ENCODE measurements at regions not wholly inside any gene's neighbourhood (a gene's known extent, or its start where the extent isn't known, plus 50 kb on each side); places are given as distances from the start of the nearest gene placed in this dataset.

DNA sequence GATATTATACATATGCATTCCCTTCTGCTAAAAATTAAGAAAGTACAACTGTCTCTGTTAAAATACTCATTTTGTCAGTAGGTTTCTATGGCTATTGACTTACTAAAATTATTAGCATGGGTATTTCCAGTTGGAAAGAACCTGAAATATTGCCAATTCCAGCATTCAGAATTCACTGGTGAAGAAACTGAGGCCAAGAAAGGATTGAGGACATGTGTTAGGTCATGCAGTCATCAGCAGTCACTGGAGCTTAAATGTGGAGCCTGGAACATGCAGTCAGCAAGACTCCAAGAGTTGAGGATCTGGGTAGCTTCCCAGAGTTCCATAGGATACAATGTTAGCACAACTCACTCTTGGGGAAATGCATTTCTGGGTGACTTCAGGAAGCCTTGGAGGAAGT, 1335.6 kb downstream of the AACS start:
- TF ChIP-seq, protein P1, sequence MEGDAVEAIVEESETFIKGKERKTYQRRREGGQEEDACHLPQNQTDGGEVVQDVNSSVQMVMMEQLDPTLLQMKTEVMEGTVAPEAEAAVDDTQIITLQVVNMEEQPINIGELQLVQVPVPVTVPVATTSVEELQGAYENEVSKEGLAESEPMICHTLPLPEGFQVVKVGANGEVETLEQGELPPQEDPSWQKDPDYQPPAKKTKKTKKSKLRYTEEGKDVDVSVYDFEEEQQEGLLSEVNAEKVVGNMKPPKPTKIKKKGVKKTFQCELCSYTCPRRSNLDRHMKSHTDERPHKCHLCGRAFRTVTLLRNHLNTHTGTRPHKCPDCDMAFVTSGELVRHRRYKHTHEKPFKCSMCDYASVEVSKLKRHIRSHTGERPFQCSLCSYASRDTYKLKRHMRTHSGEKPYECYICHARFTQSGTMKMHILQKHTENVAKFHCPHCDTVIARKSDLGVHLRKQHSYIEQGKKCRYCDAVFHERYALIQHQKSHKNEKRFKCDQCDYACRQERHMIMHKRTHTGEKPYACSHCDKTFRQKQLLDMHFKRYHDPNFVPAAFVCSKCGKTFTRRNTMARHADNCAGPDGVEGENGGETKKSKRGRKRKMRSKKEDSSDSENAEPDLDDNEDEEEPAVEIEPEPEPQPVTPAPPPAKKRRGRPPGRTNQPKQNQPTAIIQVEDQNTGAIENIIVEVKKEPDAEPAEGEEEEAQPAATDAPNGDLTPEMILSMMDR (IDR thresholded peaks at IDR 0.05; ENCODE audit: insufficient read depth, low read depth, low read length, missing control alignments) = no peak
- DNase-seq (ENCODE audit: low read depth) = no peak

GRCh38 chr12:126404293-126404881, 1339.2 kb downstream of the AACS start:
- DNase-seq (ENCODE audit: low read depth) = peak; percentile 4
- TF ChIP-seq, protein P1 (IDR thresholded peaks at IDR 0.05; ENCODE audit: insufficient read depth, low read depth, low read length, missing control alignments) = no peak
- no peak overlapping the region for H3K4me3 ChIP-seq (ENCODE audit: low read length)

More for the DNA sequence above, 1335.6 kb downstream of the AACS start:
- H3K4me3 ChIP-seq (ENCODE audit: low read length) = no peak overlapping the region

GRCh38 chr12:126418400-126418799, 1353.2 kb downstream of the AACS start:
- no peak for DNase-seq (ENCODE audit: low read depth)
- TF ChIP-seq, protein P1 (IDR thresholded peaks at IDR 0.05; ENCODE audit: insufficient read depth, low read depth, low read length, missing control alignments) = no peak

GRCh38 chr12:126419131-126419530, 1353.9 kb downstream of the AACS start:
- TF ChIP-seq, protein P1 (IDR thresholded peaks at IDR 0.05; ENCODE audit: insufficient read depth, low read depth, low read length, missing control alignments) = no peak
- no peak overlapping the region for H3K4me3 ChIP-seq (ENCODE audit: low read length)
- no peak for DNase-seq (ENCODE audit: low read depth)

More at GRCh38 chr12:126418400-126418799, 1353.2 kb downstream of the AACS start:
- H3K4me3 ChIP-seq (ENCODE audit: low read length) = no peak overlapping the region

GRCh38 chr12:126424696-126425095, 1359.5 kb downstream of the AACS start:
- TF ChIP-seq, protein P1 (IDR thresholded peaks at IDR 0.05; ENCODE audit: insufficient read depth, low read depth, low read length, missing control alignments) = no peak
- H3K4me3 ChIP-seq (ENCODE audit: low read length) = no peak overlapping the region
- DNase-seq (ENCODE audit: low read depth) = no peak

GRCh38 chr12:126425264-126425663, 1360.0 kb downstream of the AACS start:
- H3K4me3 ChIP-seq (ENCODE audit: low read length) = no peak overlapping the region
- TF ChIP-seq, protein P1 (IDR thresholded peaks at IDR 0.05; ENCODE audit: insufficient read depth, low read depth, low read length, missing control alignments) = no peak
- DNase-seq (ENCODE audit: low read depth) = no peak

GRCh38 chr12:126428769-126429168, 1363.5 kb downstream of the AACS start:
- no peak overlapping the region for H3K4me3 ChIP-seq (ENCODE audit: low read length)
- DNase-seq (ENCODE audit: low read depth) = no peak
- TF ChIP-seq, protein P1 (IDR thresholded peaks at IDR 0.05; ENCODE audit: insufficient read depth, low read depth, low read length, missing control alignments) = no peak

Measured in epithelial cell of esophagus (primary cell).